ENCODE measurements at regions not wholly inside any gene's neighbourhood (a gene's known extent, or its start where the extent isn't known, plus 50 kb on each side); places are given as distances from the start of the nearest gene placed in this dataset.

DNA sequence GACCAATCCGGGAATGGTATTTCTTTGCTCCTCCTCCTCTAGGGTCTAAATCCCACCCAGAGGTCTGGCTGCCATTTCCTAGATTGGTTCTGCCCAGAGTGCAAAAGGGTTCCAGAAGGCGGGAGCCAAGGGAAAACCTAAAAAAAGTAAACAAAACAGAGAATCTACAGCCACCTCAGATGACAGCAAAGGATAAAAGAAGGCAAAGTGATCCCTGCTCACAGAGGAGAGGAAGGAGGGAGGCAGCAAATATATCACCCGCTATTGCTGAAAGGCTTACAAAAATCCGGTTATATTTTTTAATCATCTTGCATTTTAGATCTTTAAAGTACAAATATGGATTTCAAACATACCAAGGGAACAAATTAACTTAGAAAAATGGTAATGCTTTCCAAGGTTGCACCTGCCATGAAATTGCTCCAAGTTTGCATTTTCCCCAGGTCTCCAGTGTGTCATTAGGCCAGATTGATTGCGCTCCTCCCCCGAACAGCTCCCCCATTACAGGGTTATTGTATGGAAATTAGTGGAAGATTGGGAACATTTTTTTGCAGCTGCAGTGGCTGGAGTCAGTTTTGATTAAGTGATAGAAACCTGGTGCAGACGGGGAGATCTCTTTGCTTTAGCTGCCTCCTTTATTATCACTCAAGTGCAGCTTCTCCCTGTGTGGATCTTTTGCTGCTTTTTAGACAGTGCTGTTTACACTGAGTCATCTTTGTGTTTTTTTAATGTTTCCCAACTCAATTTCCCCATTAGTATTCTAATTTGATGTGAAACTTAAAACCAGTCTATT is 280.5 kb upstream of the CAMK1G start:
- DNase-seq (ENCODE audit: low spot score in 2 of 2): no peak
- Histone ChIP-seq H3K27me3 (no peaks in the 10 kb centered on the region), H3K4me3 (no peak overlapping the region), H3K27ac (no peak overlapping the region), H3K36me3 (no peaks in the 10 kb centered on the region), H3K9me3 (no peaks in the 10 kb centered on the region), H3K4me1 (no peaks in the 10 kb centered on the region)
- intact Hi-C loops (cut with DNase I): no loop called here
- TF ChIP-seq, protein P1, sequence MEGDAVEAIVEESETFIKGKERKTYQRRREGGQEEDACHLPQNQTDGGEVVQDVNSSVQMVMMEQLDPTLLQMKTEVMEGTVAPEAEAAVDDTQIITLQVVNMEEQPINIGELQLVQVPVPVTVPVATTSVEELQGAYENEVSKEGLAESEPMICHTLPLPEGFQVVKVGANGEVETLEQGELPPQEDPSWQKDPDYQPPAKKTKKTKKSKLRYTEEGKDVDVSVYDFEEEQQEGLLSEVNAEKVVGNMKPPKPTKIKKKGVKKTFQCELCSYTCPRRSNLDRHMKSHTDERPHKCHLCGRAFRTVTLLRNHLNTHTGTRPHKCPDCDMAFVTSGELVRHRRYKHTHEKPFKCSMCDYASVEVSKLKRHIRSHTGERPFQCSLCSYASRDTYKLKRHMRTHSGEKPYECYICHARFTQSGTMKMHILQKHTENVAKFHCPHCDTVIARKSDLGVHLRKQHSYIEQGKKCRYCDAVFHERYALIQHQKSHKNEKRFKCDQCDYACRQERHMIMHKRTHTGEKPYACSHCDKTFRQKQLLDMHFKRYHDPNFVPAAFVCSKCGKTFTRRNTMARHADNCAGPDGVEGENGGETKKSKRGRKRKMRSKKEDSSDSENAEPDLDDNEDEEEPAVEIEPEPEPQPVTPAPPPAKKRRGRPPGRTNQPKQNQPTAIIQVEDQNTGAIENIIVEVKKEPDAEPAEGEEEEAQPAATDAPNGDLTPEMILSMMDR (IDR thresholded peaks at IDR 0.05): no peak

- TF ChIP-seq, protein P1 (IDR thresholded peaks at IDR 0.05): no peak
- Histone ChIP-seq H3K4me3 (no peak overlapping the region), H3K4me1 (no peaks in the 10 kb centered on the region), H3K27me3 (no peaks in the 10 kb centered on the region), H3K9me3 (no peaks in the 10 kb centered on the region), H3K36me3 (no peaks in the 10 kb centered on the region), H3K27ac (no peak overlapping the region)
- DNase-seq (ENCODE audit: low spot score in 2 of 2): no peak
- intact Hi-C loops (cut with DNase I): no loop called here
Observed at GRCh38 chr1:209304166-209304565, 279.3 kb upstream of the CAMK1G start.

GRCh38 chr1:209305221-209305954 is 278.1 kb upstream of the CAMK1G start:
- H3K4me1 ChIP-seq: no peaks in the 10 kb centered on the region
- no peak for DNase-seq (ENCODE audit: low spot score in 2 of 2)
- no peak overlapping the region for H3K4me3 ChIP-seq
- no peak overlapping the region for H3K27ac ChIP-seq
- intact Hi-C loops (cut with DNase I): no loop called here
- TF ChIP-seq, protein P1 (IDR thresholded peaks at IDR 0.05): no peak
- H3K27me3 ChIP-seq: no peaks in the 10 kb centered on the region
- no peaks in the 10 kb centered on the region for H3K9me3 ChIP-seq
- no peaks in the 10 kb centered on the region for H3K36me3 ChIP-seq

DNA sequence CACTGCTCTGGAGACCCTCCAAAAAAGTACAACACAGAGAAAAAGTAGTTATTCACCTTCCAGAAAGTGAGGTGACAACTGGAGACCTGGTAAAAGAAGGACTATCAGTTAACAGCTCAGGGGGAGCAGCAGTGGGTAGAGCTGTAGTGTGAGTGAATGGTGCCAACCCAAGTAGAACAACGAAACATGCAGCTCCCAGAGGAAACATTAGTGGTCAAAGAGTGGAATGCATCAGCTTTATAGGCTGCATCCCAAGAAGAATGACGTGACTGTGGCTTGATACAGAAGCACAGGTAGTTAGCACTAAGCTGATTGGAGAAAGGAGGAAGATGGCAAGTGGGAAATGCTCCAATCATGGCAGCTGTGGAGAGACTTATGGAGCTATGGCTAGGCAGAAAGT is 275.7 kb upstream of the CAMK1G start:
- intact Hi-C loops (cut with DNase I): no loop called here
- Histone ChIP-seq H3K4me1 (no peaks in the 10 kb centered on the region), H3K27me3 (no peaks in the 10 kb centered on the region), H3K4me3 (no peak overlapping the region), H3K9me3 (no peaks in the 10 kb centered on the region), H3K36me3 (no peaks in the 10 kb centered on the region), H3K27ac (no peak overlapping the region)
- no peak for DNase-seq (ENCODE audit: low spot score in 2 of 2)
- TF ChIP-seq, protein P1 (IDR thresholded peaks at IDR 0.05): no peak

- Histone ChIP-seq H3K27ac (no peak overlapping the region), H3K4me1 (no peaks in the 10 kb centered on the region), H3K27me3 (no peaks in the 10 kb centered on the region), H3K36me3 (no peaks in the 10 kb centered on the region), H3K4me3 (no peak overlapping the region), H3K9me3 (no peaks in the 10 kb centered on the region)
- TF ChIP-seq, protein P1 (IDR thresholded peaks at IDR 0.05): no peak
- intact Hi-C loops (cut with DNase I): no loop called here
- DNase-seq (ENCODE audit: low spot score in 2 of 2): no peak
Observed at GRCh38 chr1:209309198-209309597, 274.3 kb upstream of the CAMK1G start.

Data from ascending aorta (tissue), 2 donors.